ENCODE measurements at regions not wholly inside any gene's neighbourhood (a gene's known extent, or its start where the extent isn't known, plus 50 kb on each side); places are given as distances from the start of the nearest gene placed in this dataset.

- H3K27ac ChIP-seq (ENCODE audit: low read depth, low read length) = no peak overlapping the region
- no peaks in the 10 kb centered on the region for H3K27me3 ChIP-seq (ENCODE audit: control insufficient read depth, insufficient read depth, low read length)
- TF ChIP-seq CTCF (IDR thresholded peaks at IDR 0.05; ENCODE audit: low read depth, low read length) = no peak
- POLR2A ChIA-PET = no interaction called here
- DNase-seq (ENCODE audit: low read depth, low spot score) = no peak
- no peaks in the 10 kb centered on the region for H3K9me3 ChIP-seq (ENCODE audit: control insufficient read depth, insufficient read depth, low read length)
- no peak overlapping the region for H3K4me3 ChIP-seq (ENCODE audit: low read depth, low read length)
- CTCF ChIA-PET = interaction anchor here (1.0 kb wide), 1 partner anchor 141 kb away, joined by 3 read pairs; no protein-coding TSS in a partner anchor
Measured at GRCh38 chr18:42157878-42158277, 202.8 kb downstream of the PIK3C3 start.

GRCh38 chr18:42159146-42159545, 204.1 kb downstream of the PIK3C3 start:
- no peaks in the 10 kb centered on the region for H3K27me3 ChIP-seq (ENCODE audit: control insufficient read depth, insufficient read depth, low read length)
- DNase-seq (ENCODE audit: low read depth, low spot score) = no peak
- ChIA-PET CTCF (interaction anchor here (2.0 kb wide), 1 partner anchor 45 kb away, joined by 7 read pairs; no protein-coding TSS in a partner anchor), POLR2A (no interaction called here)
- H3K4me3 ChIP-seq (ENCODE audit: low read depth, low read length) = no peak overlapping the region
- H3K9me3 ChIP-seq (ENCODE audit: control insufficient read depth, insufficient read depth, low read length) = no peaks in the 10 kb centered on the region
- TF ChIP-seq CTCF (IDR thresholded peaks at IDR 0.05; ENCODE audit: low read depth, low read length) = no peak
- H3K27ac ChIP-seq (ENCODE audit: low read depth, low read length) = no peak overlapping the region

GRCh38 chr18:42163321-42163720, 208.3 kb downstream of the PIK3C3 start:
- TF ChIP-seq CTCF (IDR thresholded peaks at IDR 0.05; ENCODE audit: low read depth, low read length) = no peak
- Histone ChIP-seq H3K27me3 (ENCODE audit: control insufficient read depth, insufficient read depth, low read length) (no peaks in the 10 kb centered on the region), H3K27ac (ENCODE audit: low read depth, low read length) (no peak overlapping the region), H3K9me3 (ENCODE audit: control insufficient read depth, insufficient read depth, low read length) (no peaks in the 10 kb centered on the region), H3K4me3 (ENCODE audit: low read depth, low read length) (no peak overlapping the region)
- no peak for DNase-seq (ENCODE audit: low read depth, low spot score)
- CTCF ChIA-PET = no interaction called here
- POLR2A ChIA-PET = no interaction called here

- no peaks in the 10 kb centered on the region for H3K9me3 ChIP-seq (ENCODE audit: control insufficient read depth, insufficient read depth, low read length)
- no peak for TF ChIP-seq CTCF (IDR thresholded peaks at IDR 0.05; ENCODE audit: low read depth, low read length)
- CTCF ChIA-PET = interaction anchor here (1.7 kb wide), 1 partner anchor 50 kb away, joined by 6 read pairs; no protein-coding TSS in a partner anchor
- H3K27me3 ChIP-seq (ENCODE audit: control insufficient read depth, insufficient read depth, low read length) = no peaks in the 10 kb centered on the region
- DNase-seq (ENCODE audit: low read depth, low spot score) = no peak
- H3K27ac ChIP-seq (ENCODE audit: low read depth, low read length) = no peak overlapping the region
- no peak overlapping the region for H3K4me3 ChIP-seq (ENCODE audit: low read depth, low read length)
- POLR2A ChIA-PET = no interaction called here
Measured at GRCh38 chr18:42164556-42164955, 209.5 kb downstream of the PIK3C3 start.

GRCh38 chr18:42165922-42166513, 211.0 kb downstream of the PIK3C3 start:
- ChIA-PET POLR2A (no interaction called here), CTCF (no interaction called here)
- no peak for DNase-seq (ENCODE audit: low read depth, low spot score)
- no peak overlapping the region for H3K4me3 ChIP-seq (ENCODE audit: low read depth, low read length)
- H3K27ac ChIP-seq (ENCODE audit: low read depth, low read length) = no peak overlapping the region
- TF ChIP-seq CTCF (IDR thresholded peaks at IDR 0.05; ENCODE audit: low read depth, low read length) = no peak
- no peaks in the 10 kb centered on the region for H3K9me3 ChIP-seq (ENCODE audit: control insufficient read depth, insufficient read depth, low read length)
- no peaks in the 10 kb centered on the region for H3K27me3 ChIP-seq (ENCODE audit: control insufficient read depth, insufficient read depth, low read length)
